HCT116 (cell line): ENCODE measurements at regions not wholly inside any gene's neighbourhood (a gene's known extent, or its start where the extent isn't known, plus 50 kb on each side); places are given as distances from the start of the nearest gene placed in this dataset.

Experiments used
- ATAC-seq: fragments of 200-7000 bp; cut with Tn5 transposase; 2 replicates; pipeline ENCODE4 v1.9.1; 2020; ENCODE audit warnings: mild to moderate bottlenecking, moderate library complexity
- BruUV-seq: library from RNA; stranded (reverse); fragments of 400-500 nt; replicated peaks from 2 replicates; lab custom pipeline; 2021; lab: Mats Ljungman, UMichigan
- CTCF ChIA-PET: fragments of 300-600 bp; sonication (Branson Sonifier 250); formaldehyde crosslinking; loops from one replicate; lab custom pipeline; 2021; ENCODE audit warnings: antibody characterized with exemption; lab: Charles Lee
- POLR2A ChIA-PET: fragments of 300-600, 350-600 bp; sonication (Branson Sonifier 250); formaldehyde crosslinking; loops from one replicate; lab custom pipeline; 2021; ENCODE audit warnings: antibody characterized with exemption; lab: Charles Lee
- RAD21 ChIA-PET, 2 experiments: fragments of 300-600 bp; sonication (Branson Sonifier 250); formaldehyde crosslinking; loops; one replicate each; lab custom pipeline; 2023; ENCODE audit warnings: low total read pairs in 2 of 2; ENCODE audit not compliant: uncharacterized antibody in 2 of 2, unreplicated experiment in 2 of 2, low non-redundant PET in 1 of 2; lab: Charles Lee
- DNase-seq: peaks from one replicate; pipeline ENCODE4 v3.0.0-alpha.2; 2010; ENCODE audit warnings: low read depth, low spot score
- H2AFZ ChIP-seq: fragments of 200-600 bp; shearing (Covaris generic), sonication (generic); 2 replicates; pipeline ENCODE4 v1.6.1; 2017; ENCODE audit warnings: low read depth, mixed run types, mixed read lengths, antibody characterized with exemption, low read length; ENCODE audit not compliant: poor library complexity, severe bottlenecking
- H3K27ac ChIP-seq: 2 replicates; pipeline ENCODE4 v1.5.1; 2012; ENCODE audit warnings: low read depth, low read length
- H3K27me3 ChIP-seq: fragments of 200-600 bp; sonication (generic); 2 replicates; pipeline ENCODE4 v1.6.1; 2016; ENCODE audit warnings: mixed run types, low read length, mixed read lengths; ENCODE audit not compliant: insufficient read depth
- H3K36me3 ChIP-seq, 2 experiments: fragments of 200-500 bp in 1 of 2; fragments of 200-600 bp in 1 of 2; sonication (Bioruptor generic) in 1 of 2; sonication (generic) in 1 of 2; 2 replicates each; pipeline versions ENCODE4 v1.5.1 to v1.6.1; 2014 to 2016; ENCODE audit warnings: low read length in 2 of 2, inconsistent platforms in 1 of 2, mixed read lengths in 1 of 2, mixed run types in 1 of 2; ENCODE audit not compliant: insufficient read depth in 2 of 2, control insufficient read depth in 1 of 2
- H3K4me1 ChIP-seq, 2 experiments: fragments of 200-600 bp in 1 of 2; sonication (generic) in 1 of 2; 2 replicates each; pipeline versions ENCODE4 v1.5.1 to v1.6.1; 2012 to 2017; ENCODE audit warnings: low read length in 2 of 2, inconsistent platforms in 1 of 2, mild to moderate bottlenecking in 1 of 2, mixed read lengths in 1 of 2, mixed run types in 1 of 2, moderate library complexity in 1 of 2; ENCODE audit not compliant: insufficient read depth in 2 of 2, control insufficient read depth in 1 of 2
- H3K4me2 ChIP-seq: fragments of 200-600 bp; sonication (generic); 2 replicates; pipeline ENCODE4 v1.6.1; 2017; ENCODE audit warnings: mixed run types, low read length, mixed read lengths
- H3K4me3 ChIP-seq, 2 experiments: fragments of 200-600 bp in 1 of 2; sonication (generic) in 1 of 2; replicated peaks in 1 of 2; 2 replicates each; pipeline ENCODE4 v1.5.1; 2011 to 2016; ENCODE audit warnings: low read length in 2 of 2, control low read depth in 1 of 2, low read depth in 1 of 2, mild to moderate bottlenecking in 1 of 2, mixed read lengths in 1 of 2, mixed run types in 1 of 2
- H3K79me2 ChIP-seq: fragments of 200-600 bp; sonication (generic); 2 replicates; pipeline ENCODE4 v1.6.1; 2017; ENCODE audit warnings: mild to moderate bottlenecking, mixed run types, low read length, moderate library complexity, mixed read lengths; ENCODE audit not compliant: insufficient read depth
- H3K9ac ChIP-seq: fragments of 200-600 bp; sonication (generic); 2 replicates; pipeline ENCODE4 v1.6.1; 2016; ENCODE audit warnings: low read length, mixed read lengths
- H3K9me2 ChIP-seq: fragments of 200-600 bp; sonication (generic), shearing (Covaris generic); 2 replicates; pipeline ENCODE4 v1.6.1; 2017; ENCODE audit warnings: mixed run types, mild to moderate bottlenecking, moderate library complexity; ENCODE audit not compliant: insufficient read depth
- H3K9me3 ChIP-seq, 2 experiments: fragments of 200-500 bp in 1 of 2; fragments of 200-600 bp in 1 of 2; sonication (Bioruptor generic) in 1 of 2; sonication (generic) in 1 of 2; 2 replicates each; pipeline ENCODE4 v1.6.1; 2014 to 2017; ENCODE audit warnings: low read length in 2 of 2, mixed read lengths in 2 of 2, inconsistent platforms in 1 of 2, low read depth in 1 of 2, mild to moderate bottlenecking in 1 of 2, mixed run types in 1 of 2, moderate library complexity in 1 of 2; ENCODE audit not compliant: control insufficient read depth in 1 of 2, insufficient read depth in 1 of 2
- H4K20me1 ChIP-seq: fragments of 200-600 bp; sonication (generic), shearing (Covaris generic); 2 replicates; pipeline ENCODE4 v1.6.1; 2017; ENCODE audit warnings: mixed run types, mild to moderate bottlenecking, moderate library complexity; ENCODE audit not compliant: insufficient read depth
- CBX3 ChIP-seq: IDR thresholded peaks from 2 replicates; pipeline ENCODE4 v1.6.1; 2012; ENCODE audit warnings: low read depth
- CEBPB ChIP-seq: IDR thresholded peaks from 2 replicates; pipeline ENCODE4 v1.6.1; 2012; ENCODE audit warnings: low read depth
- EGR1 ChIP-seq: IDR thresholded peaks from 2 replicates; pipeline ENCODE4 v1.6.1; 2012; ENCODE audit warnings: low read depth
- EZH2 ChIP-seq: fragments of 200-600 bp; sonication (generic); IDR thresholded peaks from 2 replicates; pipeline ENCODE4 v1.6.1; 2017; ENCODE audit warnings: antibody characterized with exemption, mixed run types
- EZH2phosphoT487 ChIP-seq: fragments of 200-600 bp; IDR thresholded peaks from 2 replicates; pipeline ENCODE4 v1.6.1; 2018; ENCODE audit warnings: antibody characterized with exemption, borderline replicate concordance
- JUND ChIP-seq: IDR thresholded peaks from 2 replicates; pipeline ENCODE4 v1.6.1; 2012
- MAX ChIP-seq: IDR thresholded peaks from 2 replicates; pipeline ENCODE4 v1.6.1; 2012
- POLR2A ChIP-seq: IDR thresholded peaks from 2 replicates; pipeline ENCODE4 v1.7.0; 2011; ENCODE audit warnings: borderline replicate concordance; ENCODE audit not compliant: insufficient read depth, insufficient read length; ENCODE audit errors: extremely low read depth
- RAD21 ChIP-seq: IDR thresholded peaks from 2 replicates; pipeline ENCODE4 v1.6.1; 2012; ENCODE audit warnings: low read depth, mild to moderate bottlenecking
- REST ChIP-seq: IDR thresholded peaks from 2 replicates; pipeline ENCODE4 v1.6.1; 2012; ENCODE audit warnings: low read depth
- SIN3A ChIP-seq: IDR thresholded peaks from 2 replicates; pipeline ENCODE4 v1.6.1; 2012; ENCODE audit warnings: low read depth
- SP1 ChIP-seq: IDR thresholded peaks from 2 replicates; pipeline ENCODE4 v1.6.1; 2012; ENCODE audit warnings: low read depth
- SRF ChIP-seq: IDR thresholded peaks from 2 replicates; pipeline ENCODE4 v1.6.1; 2012; ENCODE audit warnings: low read depth
- TCF7L2 ChIP-seq: IDR thresholded peaks from 2 replicates; pipeline ENCODE4 v1.7.0; 2011; ENCODE audit warnings: borderline replicate concordance, inconsistent platforms; ENCODE audit not compliant: insufficient read depth, insufficient read length; ENCODE audit errors: extremely low read depth
- YY1 ChIP-seq: IDR thresholded peaks from 2 replicates; pipeline ENCODE4 v1.6.1; 2011; ENCODE audit warnings: low read length, low read depth, moderate library complexity, mild to moderate bottlenecking; ENCODE audit not compliant: insufficient replicate concordance; ENCODE audit errors: extremely low read depth
- ZBTB33 ChIP-seq: IDR thresholded peaks from 2 replicates; pipeline ENCODE4 v1.6.1; 2011; ENCODE audit warnings: mild to moderate bottlenecking, low read length, moderate library complexity; ENCODE audit not compliant: insufficient replicate concordance; ENCODE audit errors: extremely low read depth
- ZNF274 ChIP-seq: fragments of 200-500 bp; sonication (Bioruptor generic); IDR thresholded peaks from 2 replicates; pipeline ENCODE4 v1.6.1; 2014; ENCODE audit warnings: mild to moderate bottlenecking, low read depth, low read length, inconsistent platforms
- intact Hi-C: fragments of 100-400 bp; cut with micrococcal nuclease; formaldehyde crosslinking; loops from 2 replicates; pipeline ENCODE4 v1.10.0; 2022

GRCh38 chr9:26562338-26562737, 330.3 kb downstream of the CAAP1 start:
- no peak overlapping the region for H3K9ac ChIP-seq
- no peak for ATAC-seq
- TF ChIP-seq RAD21, result no peak
- TF ChIP-seq CBX3, result no peak
- no peak for TF ChIP-seq EZH2phosphoT487
- no peak for TF ChIP-seq CEBPB
- no peak for TF ChIP-seq EGR1
- TF ChIP-seq SP1, result no peak
- TF ChIP-seq POLR2A, result no peak
- TF ChIP-seq TCF7L2, result no peak
- TF ChIP-seq SRF, result no peak
- H4K20me1 ChIP-seq, result no peaks in the 10 kb centered on the region
- no peaks in the 10 kb centered on the region for H3K36me3 ChIP-seq
- H3K9me2 ChIP-seq, result no peaks in the 10 kb centered on the region
- POLR2A ChIA-PET, result no interaction called here
- no TSS peak for BruUV-seq
- no peaks in the 10 kb centered on the region for H3K4me1 ChIP-seq
- H3K79me2 ChIP-seq, result no peaks in the 10 kb centered on the region
- CTCF ChIA-PET, result no interaction called here
- H3K4me2 ChIP-seq, result no peak overlapping the region
- H3K27ac ChIP-seq, result no peak overlapping the region
- H3K27me3 ChIP-seq, result no peaks in the 10 kb centered on the region
- intact Hi-C loops, result no loop called here
- H3K4me3 ChIP-seq, result no peak overlapping the region
- no peaks in the 10 kb centered on the region for H3K9me3 ChIP-seq
- no peak for DNase-seq
- RAD21 ChIA-PET, result no interaction called here
- H2AFZ ChIP-seq, result no peak overlapping the region

GRCh38 chr9:26561928-26562327, 330.7 kb downstream of the CAAP1 start:
- DNase-seq (no peak), ATAC-seq (no peak)
- intact Hi-C loops, result no loop called here
- ChIA-PET RAD21 (no interaction called here), CTCF (no interaction called here), POLR2A (no interaction called here)
- Histone ChIP-seq H2AFZ (no peak overlapping the region), H3K4me2 (no peak overlapping the region), H3K4me1 (no peaks in the 10 kb centered on the region), H3K27me3 (no peaks in the 10 kb centered on the region), H3K79me2 (no peaks in the 10 kb centered on the region), H4K20me1 (no peaks in the 10 kb centered on the region), H3K36me3 (no peaks in the 10 kb centered on the region), H3K9me3 (no peaks in the 10 kb centered on the region), H3K9ac (no peak overlapping the region), H3K9me2 (no peaks in the 10 kb centered on the region), H3K4me3 (no peak overlapping the region), H3K27ac (no peak overlapping the region)
- BruUV-seq, result no TSS peak
- TF ChIP-seq MAX (no peak), REST (no peak), RAD21 (no peak), POLR2A (no peak), ZBTB33 (no peak), ZNF274 (no peak), CEBPB (no peak), JUND (no peak), CBX3 (no peak), SIN3A (no peak), SP1 (no peak), YY1 (no peak), EZH2 (no peak)
